GM21717 (cell line): ENCODE measurements at regions not wholly inside any gene's neighbourhood (a gene's known extent, or its start where the extent isn't known, plus 50 kb on each side); places are given as distances from the start of the nearest gene placed in this dataset.

Experiments
- ATAC-seq: cut with Tn5 transposase; IDR thresholded peaks from one replicate; pipeline ENCODE4 v1.9.1; 2021; ENCODE audit warnings: mild to moderate bottlenecking, moderate library complexity; ENCODE audit not compliant: unreplicated experiment

GRCh38 chr5:163770625-163771024, 265.2 kb downstream of the MAT2B start:
- ATAC-seq = no peak

- no peak for ATAC-seq
These were observed 266.8 kb downstream of the MAT2B start for GRCh38 chr5:163772241-163772640.

GRCh38 chr5:163772644-163773043, 267.2 kb downstream of the MAT2B start:
- ATAC-seq = no peak

- ATAC-seq = no peak
These were observed 267.8 kb downstream of the MAT2B start for GRCh38 chr5:163773226-163773625.

GRCh38 chr5:163789870-163790269, 284.5 kb downstream of the MAT2B start:
- no peak for ATAC-seq

- no peak for ATAC-seq
These were observed 285.1 kb downstream of the MAT2B start for GRCh38 chr5:163790497-163790896.

GRCh38 chr5:163794993-163795392, 289.6 kb downstream of the MAT2B start:
- ATAC-seq = no peak

- ATAC-seq = no peak
These were observed 302.4 kb downstream of the MAT2B start for GRCh38 chr5:163807781-163808180.

- no peak for ATAC-seq
These were observed 304.1 kb downstream of the MAT2B start for GRCh38 chr5:163809473-163809872.

GRCh38 chr5:163813900-163814299, 308.5 kb downstream of the MAT2B start:
- no peak for ATAC-seq

- no peak for ATAC-seq
These were observed 309.9 kb downstream of the MAT2B start for GRCh38 chr5:163815240-163815791.

- ATAC-seq = no peak
These were observed 315.7 kb downstream of the MAT2B start for GRCh38 chr5:163821142-163821541.

GRCh38 chr5:163822548-163822947, 317.1 kb downstream of the MAT2B start:
- no peak for ATAC-seq

- ATAC-seq = no peak
These were observed 320.2 kb downstream of the MAT2B start for GRCh38 chr5:163825661-163826060.

- ATAC-seq = no peak
These were observed 320.8 kb downstream of the MAT2B start for GRCh38 chr5:163826201-163826600.

GRCh38 chr5:163832155-163832554, 326.7 kb downstream of the MAT2B start:
- ATAC-seq = no peak

GRCh38 chr5:163838738-163839137, 333.3 kb downstream of the MAT2B start:
- no peak for ATAC-seq

GRCh38 chr5:163846512-163846911, 341.1 kb downstream of the MAT2B start:
- ATAC-seq = no peak

GRCh38 chr5:163855754-163856153, 350.3 kb downstream of the MAT2B start:
- no peak for ATAC-seq

GRCh38 chr5:163861670-163862069, 356.3 kb downstream of the MAT2B start:
- no peak for ATAC-seq

- ATAC-seq = no peak
These were observed 361.9 kb downstream of the MAT2B start for GRCh38 chr5:163867324-163867723.

- ATAC-seq = no peak
These were observed 362.3 kb downstream of the MAT2B start for GRCh38 chr5:163867738-163868137.

GRCh38 chr5:163869581-163869980, 364.2 kb downstream of the MAT2B start:
- no peak for ATAC-seq
